ENCODE measurements at regions not wholly inside any gene's neighbourhood (a gene's known extent, or its start where the extent isn't known, plus 50 kb on each side); places are given as distances from the start of the nearest gene placed in this dataset.
"Not testable (repeated sequence)": the region's sequence is repeated elsewhere in the genome, so short reads cannot be mapped to it uniquely, and the experiment has no call there.

DNA sequence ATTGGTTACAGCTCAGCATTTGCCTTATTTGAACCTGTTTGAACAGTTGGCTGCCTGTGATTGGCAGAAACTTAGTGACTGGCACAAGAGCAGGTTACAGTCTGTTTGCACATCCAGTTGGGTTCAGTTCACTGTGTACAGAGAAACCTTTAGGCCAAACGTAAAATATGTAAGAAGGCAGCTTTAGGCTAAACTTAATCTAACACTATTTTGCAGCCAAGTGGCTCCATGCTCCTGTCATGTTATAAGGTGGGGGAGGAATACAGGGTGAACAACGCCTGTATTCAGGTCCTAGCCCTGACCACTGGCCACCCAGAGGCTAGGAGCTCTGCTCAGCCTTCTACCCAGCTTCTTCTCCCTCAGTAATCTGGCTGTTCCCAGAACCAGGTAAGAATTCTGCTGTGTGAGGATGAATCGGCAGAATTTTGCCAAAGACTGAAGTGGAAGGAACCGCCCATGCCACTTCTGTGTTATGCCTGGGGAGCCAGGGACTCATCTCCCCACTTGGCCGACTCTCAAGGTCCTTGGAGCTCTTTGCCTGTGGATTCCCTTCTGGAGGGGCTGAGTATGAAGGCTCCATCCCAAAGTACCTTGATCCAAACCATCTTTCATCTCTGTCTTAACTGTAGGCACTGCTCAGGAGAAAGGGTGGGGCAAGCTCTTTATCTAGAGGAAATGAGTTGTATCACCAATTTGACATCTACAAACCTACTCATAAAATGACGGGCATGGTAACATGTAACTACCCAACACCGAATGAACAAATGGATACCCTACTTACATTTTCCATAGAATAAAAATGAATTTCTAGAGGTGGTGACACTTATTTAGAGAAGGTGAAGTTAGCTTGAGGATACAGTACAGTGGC is 164.4 kb upstream of the NAMPT start:
- Histone ChIP-seq H3K4me3 (no peak overlapping the region), H3K27ac (no peak overlapping the region)
- no peak for TF ChIP-seq CTCF (IDR thresholded peaks at IDR 0.05)
- no peak for DNase-seq (ENCODE audit: low spot score)

DNA sequence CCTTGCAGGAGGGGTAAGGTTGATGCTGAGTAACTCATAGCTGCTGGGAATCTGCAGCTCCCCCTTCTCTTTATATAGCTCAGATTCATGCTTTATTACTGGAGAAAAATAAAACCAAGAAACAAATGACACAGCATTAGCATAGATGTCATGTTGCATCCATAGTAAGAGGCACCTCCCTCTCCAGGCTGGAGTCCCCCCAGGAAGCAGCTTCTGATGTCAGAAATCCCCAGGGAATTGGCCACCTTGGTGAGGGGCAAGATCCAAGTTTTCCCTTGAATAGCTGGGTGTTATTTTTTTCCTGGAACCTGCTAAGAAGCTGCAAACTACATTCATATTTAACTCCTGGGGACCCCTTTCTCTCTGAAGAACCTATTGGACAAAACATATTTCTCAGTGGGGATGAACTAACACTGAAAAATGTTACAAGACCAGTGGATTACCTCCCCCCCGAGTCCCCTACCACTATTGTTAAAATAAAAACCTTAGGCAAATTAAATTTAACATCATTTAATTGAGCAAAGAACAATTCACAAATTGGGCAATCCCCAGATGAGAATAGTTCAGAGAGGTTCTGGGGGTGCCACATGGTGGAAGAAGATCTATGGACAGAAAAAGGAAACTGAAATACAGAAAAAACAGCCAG is 163.7 kb upstream of the NAMPT start:
- H3K4me3 ChIP-seq: no peak overlapping the region
- H3K27ac ChIP-seq: no peak overlapping the region
- TF ChIP-seq CTCF (IDR thresholded peaks at IDR 0.05): no peak
- DNase-seq (ENCODE audit: low spot score): no peak

DNA sequence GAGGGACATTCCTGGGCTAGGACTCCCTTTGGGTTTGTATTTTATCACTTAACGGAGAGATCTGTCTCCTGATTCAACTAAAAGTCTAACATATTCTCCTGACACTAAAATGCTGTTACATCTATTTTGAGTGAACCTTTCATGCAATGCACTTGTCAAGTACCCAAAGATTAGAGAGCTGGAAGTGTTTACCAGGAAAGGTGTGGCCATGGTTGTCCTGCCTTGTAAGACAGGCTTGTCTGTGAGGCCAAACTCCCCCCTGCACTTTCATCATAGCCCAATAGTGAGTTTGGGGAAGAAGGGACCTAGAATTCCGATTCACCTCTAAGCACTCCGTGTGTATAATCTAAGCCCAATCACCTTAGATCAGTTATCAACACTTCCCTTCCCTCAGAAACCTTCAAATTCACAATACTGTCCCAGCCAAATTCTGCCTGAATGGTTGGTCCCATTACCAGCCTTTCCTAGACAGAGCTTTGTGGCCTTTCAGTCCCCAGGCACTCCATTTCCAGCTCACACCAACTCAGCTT is 162.6 kb upstream of the NAMPT start:
- no peak for TF ChIP-seq CTCF (IDR thresholded peaks at IDR 0.05)
- DNase-seq (ENCODE audit: low spot score): no peak
- no peak overlapping the region for H3K27ac ChIP-seq

DNA sequence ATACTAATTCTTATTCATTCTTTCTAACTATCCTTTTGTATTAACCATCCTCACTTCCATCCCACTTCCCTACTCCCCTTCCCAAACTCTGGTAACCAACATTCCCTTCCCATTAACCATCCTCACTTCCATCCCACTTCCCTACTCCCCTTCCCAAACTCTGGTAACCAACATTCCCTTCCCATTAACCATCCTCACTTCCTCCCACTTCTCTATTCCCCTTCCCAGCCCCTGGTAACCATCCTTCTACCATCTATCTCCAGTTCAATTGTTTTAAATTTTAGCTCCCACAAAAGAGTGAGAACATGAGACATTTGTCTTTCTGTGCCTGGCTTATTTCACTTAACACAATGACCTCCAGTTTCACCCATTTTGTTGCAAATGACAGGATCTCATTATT is 160.6 kb upstream of the NAMPT start:
- not testable (repeated sequence) for DNase-seq (ENCODE audit: low spot score); H3K27ac ChIP-seq; H3K4me3 ChIP-seq

More for the DNA sequence above, 162.6 kb upstream of the NAMPT start:
- no peak overlapping the region for H3K4me3 ChIP-seq

- Histone ChIP-seq H3K4me3 (no peak overlapping the region), H3K27ac (no peak overlapping the region)
- no peak for TF ChIP-seq CTCF (IDR thresholded peaks at IDR 0.05)
- no peak for DNase-seq (ENCODE audit: low spot score)
These were observed 159.4 kb upstream of the NAMPT start for GRCh38 chr7:106444068-106444655.

- Histone ChIP-seq H3K4me3 (no peak overlapping the region), H3K27ac (no peak overlapping the region)
- no peak for TF ChIP-seq CTCF (IDR thresholded peaks at IDR 0.05)
- no peak for DNase-seq (ENCODE audit: low spot score)
These were observed 158.4 kb upstream of the NAMPT start for GRCh38 chr7:106443156-106443555.

GRCh38 chr7:106442476-106442875 is 157.7 kb upstream of the NAMPT start:
- H3K4me3 ChIP-seq: no peak overlapping the region
- TF ChIP-seq CTCF (IDR thresholded peaks at IDR 0.05): no peak
- DNase-seq (ENCODE audit: low spot score): no peak
- no peak overlapping the region for H3K27ac ChIP-seq

- DNase-seq (ENCODE audit: low spot score); H3K27ac ChIP-seq; H3K4me3 ChIP-seq: not testable (repeated sequence)
These were observed 156.6 kb upstream of the NAMPT start for GRCh38 chr7:106441343-106441742.

- not testable (repeated sequence) for H3K4me3 ChIP-seq; H3K27ac ChIP-seq; DNase-seq (ENCODE audit: low spot score)
These were observed 152.2 kb upstream of the NAMPT start for GRCh38 chr7:106436933-106437332.
